ENCODE measurements at regions not wholly inside any gene's neighbourhood (a gene's known extent, or its start where the extent isn't known, plus 50 kb on each side); places are given as distances from the start of the nearest gene placed in this dataset.

GRCh38 chr10:61163403-61163802, 219.4 kb upstream of the RHOBTB1 start:
- TF ChIP-seq CTCF (IDR thresholded peaks at IDR 0.05; ENCODE audit: borderline replicate concordance, extremely low read depth, low read length, poor library complexity, severe bottlenecking) (no peak), EZH2 (IDR thresholded peaks at IDR 0.05; ENCODE audit: borderline replicate concordance, low read depth, low read length, severe bottlenecking) (no peak)
